ENCODE measurements at regions not wholly inside any gene's neighbourhood (a gene's known extent, or its start where the extent isn't known, plus 50 kb on each side); places are given as distances from the start of the nearest gene placed in this dataset.
"Not testable (repeated sequence)": the region's sequence is repeated elsewhere in the genome, so short reads cannot be mapped to it uniquely, and the experiment has no call there.

GRCh38 chr13:50226515-50227155 lies 211.4 kb downstream of the KCNRG start:
- no peak overlapping the region for H3K27ac ChIP-seq (ENCODE audit: low read length)

GRCh38 chr13:50227361-50227760 lies 212.1 kb downstream of the KCNRG start:
- Histone ChIP-seq H3K4me3 (ENCODE audit: low read length) (no peak overlapping the region), H3K36me3 (ENCODE audit: insufficient read depth, low read depth, low read length) (no peaks in the 10 kb centered on the region), H3K27me3 (ENCODE audit: insufficient read depth, low read length) (no peaks in the 10 kb centered on the region), H3K9me3 (ENCODE audit: insufficient read depth, low read depth, low read length) (no peaks in the 10 kb centered on the region), H3K4me1 (ENCODE audit: insufficient read depth, low read length) (peaks cover 7% of the 10 kb centered on the region; the same call in 1 of the 2 replicates), H3K9ac (ENCODE audit: low read depth, low read length) (no peak overlapping the region), H3K27ac (ENCODE audit: low read length) (no peak overlapping the region)

More at GRCh38 chr13:50226515-50227155, 211.4 kb downstream of the KCNRG start:
- Histone ChIP-seq H3K9me3 (ENCODE audit: insufficient read depth, low read depth, low read length) (no peaks in the 10 kb centered on the region), H3K4me3 (ENCODE audit: low read length) (no peak overlapping the region), H3K4me1 (ENCODE audit: insufficient read depth, low read length) (peaks cover 7% of the 10 kb centered on the region; the same call in 1 of the 2 replicates), H3K36me3 (ENCODE audit: insufficient read depth, low read depth, low read length) (no peaks in the 10 kb centered on the region), H3K9ac (ENCODE audit: low read depth, low read length) (no peak overlapping the region), H3K27me3 (ENCODE audit: insufficient read depth, low read length) (no peaks in the 10 kb centered on the region)

GRCh38 chr13:50228527-50228926 lies 213.3 kb downstream of the KCNRG start:
- H3K9ac ChIP-seq (ENCODE audit: low read depth, low read length): no peak overlapping the region
- H3K36me3 ChIP-seq (ENCODE audit: insufficient read depth, low read depth, low read length): no peaks in the 10 kb centered on the region
- no peak overlapping the region for H3K4me3 ChIP-seq (ENCODE audit: low read length)
- H3K4me1 ChIP-seq (ENCODE audit: insufficient read depth, low read length): peaks cover 7% of the 10 kb centered on the region; the same call in 1 of the 2 replicates
- no peaks in the 10 kb centered on the region for H3K27me3 ChIP-seq (ENCODE audit: insufficient read depth, low read length)
- H3K9me3 ChIP-seq (ENCODE audit: insufficient read depth, low read depth, low read length): no peaks in the 10 kb centered on the region
- H3K27ac ChIP-seq (ENCODE audit: low read length): no peak overlapping the region

GRCh38 chr13:50229960-50230661 lies 214.9 kb downstream of the KCNRG start:
- H3K36me3 ChIP-seq (ENCODE audit: insufficient read depth, low read depth, low read length): no peaks in the 10 kb centered on the region
- no peak overlapping the region for H3K27ac ChIP-seq (ENCODE audit: low read length)
- no peak overlapping the region for H3K9ac ChIP-seq (ENCODE audit: low read depth, low read length)
- no peaks in the 10 kb centered on the region for H3K27me3 ChIP-seq (ENCODE audit: insufficient read depth, low read length)
- no peaks in the 10 kb centered on the region for H3K9me3 ChIP-seq (ENCODE audit: insufficient read depth, low read depth, low read length)
- H3K4me3 ChIP-seq (ENCODE audit: low read length): no peak overlapping the region
- H3K4me1 ChIP-seq (ENCODE audit: insufficient read depth, low read length): peaks cover 7% of the 10 kb centered on the region; the same call in 1 of the 2 replicates

GRCh38 chr13:50230662-50230978 lies 215.4 kb downstream of the KCNRG start:
- H3K4me3 ChIP-seq (ENCODE audit: low read length): no peak overlapping the region
- H3K27ac ChIP-seq (ENCODE audit: low read length): no peak overlapping the region

GRCh38 chr13:50233574-50233973 lies 218.3 kb downstream of the KCNRG start:
- not testable (repeated sequence) for H3K9me3 ChIP-seq (ENCODE audit: insufficient read depth, low read depth, low read length); H3K4me3 ChIP-seq (ENCODE audit: low read length); H3K27ac ChIP-seq (ENCODE audit: low read length); H3K4me1 ChIP-seq (ENCODE audit: insufficient read depth, low read length); H3K27me3 ChIP-seq (ENCODE audit: insufficient read depth, low read length); H3K9ac ChIP-seq (ENCODE audit: low read depth, low read length); H3K36me3 ChIP-seq (ENCODE audit: insufficient read depth, low read depth, low read length)

More at GRCh38 chr13:50230662-50230978, 215.4 kb downstream of the KCNRG start:
- Histone ChIP-seq H3K9ac (ENCODE audit: low read depth, low read length) (no peak overlapping the region), H3K36me3 (ENCODE audit: insufficient read depth, low read depth, low read length) (no peaks in the 10 kb centered on the region), H3K9me3 (ENCODE audit: insufficient read depth, low read depth, low read length) (no peaks in the 10 kb centered on the region), H3K4me1 (ENCODE audit: insufficient read depth, low read length) (peaks cover 7% of the 10 kb centered on the region; the same call in 1 of the 2 replicates), H3K27me3 (ENCODE audit: insufficient read depth, low read length) (no peaks in the 10 kb centered on the region)

- H3K9ac ChIP-seq (ENCODE audit: low read depth, low read length): no peak overlapping the region
- no peaks in the 10 kb centered on the region for H3K36me3 ChIP-seq (ENCODE audit: insufficient read depth, low read depth, low read length)
- no peaks in the 10 kb centered on the region for H3K27me3 ChIP-seq (ENCODE audit: insufficient read depth, low read length)
- H3K27ac ChIP-seq (ENCODE audit: low read length): no peak overlapping the region
- H3K4me1 ChIP-seq (ENCODE audit: insufficient read depth, low read length): 0 out of 2 replicates have a peak, but pooled peaks cover 2% of the 10 kb centered on the region
- no peak overlapping the region for H3K4me3 ChIP-seq (ENCODE audit: low read length)
- H3K9me3 ChIP-seq (ENCODE audit: insufficient read depth, low read depth, low read length): no peaks in the 10 kb centered on the region
These were observed 220.5 kb downstream of the KCNRG start for GRCh38 chr13:50235604-50236342.

GRCh38 chr13:50236898-50237318 lies 221.7 kb downstream of the KCNRG start:
- no peak overlapping the region for H3K27ac ChIP-seq (ENCODE audit: low read length)
- no peaks in the 10 kb centered on the region for H3K9me3 ChIP-seq (ENCODE audit: insufficient read depth, low read depth, low read length)
- no peaks in the 10 kb centered on the region for H3K36me3 ChIP-seq (ENCODE audit: insufficient read depth, low read depth, low read length)
- H3K9ac ChIP-seq (ENCODE audit: low read depth, low read length): no peak overlapping the region
- peaks cover 4% of the 10 kb centered on the region; the same call in 1 of the 2 replicates for H3K4me1 ChIP-seq (ENCODE audit: insufficient read depth, low read length)
- no peaks in the 10 kb centered on the region for H3K27me3 ChIP-seq (ENCODE audit: insufficient read depth, low read length)
- no peak overlapping the region for H3K4me3 ChIP-seq (ENCODE audit: low read length)

- H3K9ac ChIP-seq (ENCODE audit: low read depth, low read length): no peak overlapping the region
- no peaks in the 10 kb centered on the region for H3K36me3 ChIP-seq (ENCODE audit: insufficient read depth, low read depth, low read length)
- H3K27ac ChIP-seq (ENCODE audit: low read length): no peak overlapping the region
- peaks cover 4% of the 10 kb centered on the region; the same call in 1 of the 2 replicates for H3K4me1 ChIP-seq (ENCODE audit: insufficient read depth, low read length)
- H3K9me3 ChIP-seq (ENCODE audit: insufficient read depth, low read depth, low read length): no peaks in the 10 kb centered on the region
- no peak overlapping the region for H3K4me3 ChIP-seq (ENCODE audit: low read length)
- H3K27me3 ChIP-seq (ENCODE audit: insufficient read depth, low read length): no peaks in the 10 kb centered on the region
These were observed 223.7 kb downstream of the KCNRG start for GRCh38 chr13:50238922-50239321.

GRCh38 chr13:50241479-50241878 lies 226.2 kb downstream of the KCNRG start:
- Histone ChIP-seq H3K27me3 (ENCODE audit: insufficient read depth, low read length) (no peaks in the 10 kb centered on the region), H3K9ac (ENCODE audit: low read depth, low read length) (no peak overlapping the region), H3K4me1 (ENCODE audit: insufficient read depth, low read length) (peaks cover 2% of the 10 kb centered on the region; the same call in 1 of the 2 replicates), H3K36me3 (ENCODE audit: insufficient read depth, low read depth, low read length) (no peaks in the 10 kb centered on the region), H3K9me3 (ENCODE audit: insufficient read depth, low read depth, low read length) (no peaks in the 10 kb centered on the region), H3K4me3 (ENCODE audit: low read length) (no peak overlapping the region), H3K27ac (ENCODE audit: low read length) (no peak overlapping the region)

- H3K9ac ChIP-seq (ENCODE audit: low read depth, low read length): no peak overlapping the region
- no peak overlapping the region for H3K27ac ChIP-seq (ENCODE audit: low read length)
- no peaks in the 10 kb centered on the region for H3K36me3 ChIP-seq (ENCODE audit: insufficient read depth, low read depth, low read length)
- no peaks in the 10 kb centered on the region for H3K27me3 ChIP-seq (ENCODE audit: insufficient read depth, low read length)
- peaks cover 2% of the 10 kb centered on the region; the same call in 1 of the 2 replicates for H3K4me1 ChIP-seq (ENCODE audit: insufficient read depth, low read length)
- no peak overlapping the region for H3K4me3 ChIP-seq (ENCODE audit: low read length)
- no peaks in the 10 kb centered on the region for H3K9me3 ChIP-seq (ENCODE audit: insufficient read depth, low read depth, low read length)
These were observed 228.7 kb downstream of the KCNRG start for GRCh38 chr13:50243931-50244330.

Measured in iPS-20b (cell line).